H9 (cell line): ENCODE measurements at regions not wholly inside any gene's neighbourhood (a gene's known extent, or its start where the extent isn't known, plus 50 kb on each side); places are given as distances from the start of the nearest gene placed in this dataset.

ENCODE experiments used
- DNase-seq: peaks from one replicate; pipeline ENCODE4 v3.0.0-alpha.2; 2017
- H2AFZ ChIP-seq: one replicate; pipeline ENCODE4 v1.6.1; 2013; ENCODE audit warnings: mild to moderate bottlenecking, low read length, control low read depth, moderate library complexity
- H2AK5ac ChIP-seq: 2 replicates; pipeline ENCODE4 v1.6.1; 2013; ENCODE audit warnings: low read length, control low read depth, mixed read lengths; ENCODE audit not compliant: insufficient read length
- H2BK120ac ChIP-seq: one replicate; pipeline ENCODE4 v1.6.1; 2013; ENCODE audit warnings: low read depth, mild to moderate bottlenecking, low read length, control low read depth, inconsistent platforms; ENCODE audit not compliant: poor library complexity, severe bottlenecking
- H2BK12ac ChIP-seq: 2 replicates; pipeline ENCODE4 v1.6.1; 2013; ENCODE audit warnings: low read length, control low read depth, mixed read lengths, low read depth; ENCODE audit not compliant: insufficient read length
- H2BK15ac ChIP-seq: 2 replicates; pipeline ENCODE4 v1.6.1; 2013; ENCODE audit warnings: low read depth, low read length, control low read depth
- H2BK20ac ChIP-seq: one replicate; pipeline ENCODE4 v1.6.1; 2013; ENCODE audit warnings: low read depth, mild to moderate bottlenecking, low read length, control low read depth, inconsistent platforms; ENCODE audit not compliant: poor library complexity, severe bottlenecking
- H2BK5ac ChIP-seq: 2 replicates; pipeline ENCODE4 v1.6.1; 2013; ENCODE audit warnings: low read length, control low read depth, mixed read lengths; ENCODE audit not compliant: insufficient read length
- H3K14ac ChIP-seq: 2 replicates; pipeline ENCODE4 v1.6.1; 2013; ENCODE audit warnings: low read length, control low read depth; ENCODE audit not compliant: insufficient read depth
- H3K18ac ChIP-seq: 2 replicates; pipeline ENCODE4 v1.6.1; 2013; ENCODE audit warnings: low read depth, mild to moderate bottlenecking, mixed read lengths, low read length, control low read depth; ENCODE audit not compliant: insufficient read length
- H3K23ac ChIP-seq: 2 replicates; pipeline ENCODE4 v1.6.1; 2013; ENCODE audit warnings: low read length, control low read depth, mixed read lengths, low read depth; ENCODE audit not compliant: insufficient read length
- H3K23me2 ChIP-seq: 2 replicates; pipeline ENCODE4 v1.6.1; 2013; ENCODE audit warnings: low read depth, mild to moderate bottlenecking, mixed read lengths, low read length, control low read depth; ENCODE audit not compliant: insufficient read length, poor library complexity, severe bottlenecking
- H3K27ac ChIP-seq: 2 replicates; pipeline ENCODE4 v1.5.1; 2013; ENCODE audit warnings: low read length, control low read depth, mixed read lengths, low read depth; ENCODE audit not compliant: insufficient read length
- H3K27me3 ChIP-seq: 2 replicates; pipeline ENCODE4 v1.6.1; 2013; ENCODE audit warnings: low read length, control low read depth, inconsistent platforms; ENCODE audit not compliant: insufficient read depth
- H3K4ac ChIP-seq: 2 replicates; pipeline ENCODE4 v1.6.1; 2013; ENCODE audit warnings: low read depth, mild to moderate bottlenecking, control low read depth, inconsistent platforms, low read length, moderate library complexity
- H3K4me1 ChIP-seq: 2 replicates; pipeline ENCODE4 v1.6.1; 2013; ENCODE audit warnings: low read length, control low read depth, inconsistent platforms; ENCODE audit not compliant: insufficient read depth
- H3K4me2 ChIP-seq: 2 replicates; pipeline ENCODE4 v1.6.1; 2013; ENCODE audit warnings: low read length, control low read depth, mixed read lengths; ENCODE audit not compliant: insufficient read length, insufficient read depth
- H3K56ac ChIP-seq: 2 replicates; pipeline ENCODE4 v1.6.1; 2013; ENCODE audit warnings: low read depth, mild to moderate bottlenecking, mixed read lengths, low read length, control low read depth; ENCODE audit not compliant: insufficient read length
- H3K79me1 ChIP-seq: 2 replicates; pipeline ENCODE4 v1.6.1; 2013; ENCODE audit warnings: low read depth, mild to moderate bottlenecking, moderate library complexity, low read length, control low read depth, inconsistent platforms; ENCODE audit not compliant: insufficient read depth, poor library complexity, severe bottlenecking
- H3K79me2 ChIP-seq: 2 replicates; pipeline ENCODE4 v1.6.1; 2013; ENCODE audit warnings: low read length, control low read depth, inconsistent platforms; ENCODE audit not compliant: insufficient read depth
- H3K9ac ChIP-seq: 2 replicates; pipeline ENCODE4 v1.6.1; 2013; ENCODE audit warnings: low read length, control low read depth, mixed read lengths; ENCODE audit not compliant: insufficient read length; ENCODE audit errors: extremely low read depth
- H3K9me3 ChIP-seq: one replicate; pipeline ENCODE4 v1.6.1; 2013; ENCODE audit warnings: low read depth, low read length, inconsistent platforms; ENCODE audit not compliant: control insufficient read depth
- H3T11ph ChIP-seq: one replicate; pipeline ENCODE4 v1.6.1; 2013; ENCODE audit warnings: mild to moderate bottlenecking, low read length, control low read depth, inconsistent platforms
- H4K20me1 ChIP-seq: one replicate; pipeline ENCODE4 v1.6.1; 2013; ENCODE audit not compliant: control insufficient read depth, insufficient read length, insufficient read depth
- H4K5ac ChIP-seq: 2 replicates; pipeline ENCODE4 v1.6.1; 2013; ENCODE audit warnings: low read depth, mild to moderate bottlenecking, mixed read lengths, low read length, control low read depth; ENCODE audit not compliant: insufficient read length
- H4K8ac ChIP-seq: replicated peaks from 2 replicates; pipeline ENCODE4 v1.6.1; 2013; ENCODE audit warnings: low read length, control low read depth, mixed read lengths, low read depth; ENCODE audit not compliant: insufficient read length
- H4K91ac ChIP-seq: 2 replicates; pipeline ENCODE4 v1.6.1; 2013; ENCODE audit warnings: low read depth, mild to moderate bottlenecking, moderate library complexity, mixed read lengths, low read length, control low read depth; ENCODE audit not compliant: insufficient read length
- H3K27ac Mint-ChIP-seq, 3 experiments: 2 replicates in 2 of 3; 3 replicates in 1 of 3; pipeline ENCODE4 v1.8.0; 2020 to 2021; ENCODE audit warnings: mixed read lengths in 3 of 3, mild to moderate bottlenecking in 1 of 3, moderate library complexity in 1 of 3
- H3K27me3 Mint-ChIP-seq: 2 replicates; pipeline ENCODE4 v1.8.0; 2021; ENCODE audit warnings: low read depth, mild to moderate bottlenecking, moderate library complexity, mixed read lengths
- H3K36me3 Mint-ChIP-seq, 3 experiments: 2 replicates in 2 of 3; 3 replicates in 1 of 3; pipeline ENCODE4 v1.8.0; 2020 to 2021; ENCODE audit warnings: low read depth in 3 of 3, mixed read lengths in 3 of 3; ENCODE audit not compliant: insufficient read depth in 1 of 3
- H3K4me1 Mint-ChIP-seq, 2 experiments: 2 replicates each; pipeline ENCODE4 v1.8.0; 2020; ENCODE audit warnings: mixed read lengths in 2 of 2
- H3K4me3 Mint-ChIP-seq, 2 experiments: 2 replicates in 1 of 2; 3 replicates in 1 of 2; pipeline ENCODE4 v1.8.0; 2020 to 2021; ENCODE audit warnings: mild to moderate bottlenecking in 2 of 2, mixed read lengths in 2 of 2, moderate library complexity in 1 of 2
- H3K9me3 Mint-ChIP-seq, 2 experiments: 2 replicates in 1 of 2; 3 replicates in 1 of 2; pipeline ENCODE4 v1.8.0; 2020; ENCODE audit warnings: mild to moderate bottlenecking in 2 of 2, mixed read lengths in 2 of 2, moderate library complexity in 1 of 2
- TF ChIP-seq, protein P1 (sequence below): fragments of 200-600 bp; sonication (generic); conservative IDR thresholded peaks from 3 replicates; pipeline ENCODE4 v1.8.0; 2021; ENCODE audit warnings: antibody characterized with exemption, mild to moderate bottlenecking

DNA sequence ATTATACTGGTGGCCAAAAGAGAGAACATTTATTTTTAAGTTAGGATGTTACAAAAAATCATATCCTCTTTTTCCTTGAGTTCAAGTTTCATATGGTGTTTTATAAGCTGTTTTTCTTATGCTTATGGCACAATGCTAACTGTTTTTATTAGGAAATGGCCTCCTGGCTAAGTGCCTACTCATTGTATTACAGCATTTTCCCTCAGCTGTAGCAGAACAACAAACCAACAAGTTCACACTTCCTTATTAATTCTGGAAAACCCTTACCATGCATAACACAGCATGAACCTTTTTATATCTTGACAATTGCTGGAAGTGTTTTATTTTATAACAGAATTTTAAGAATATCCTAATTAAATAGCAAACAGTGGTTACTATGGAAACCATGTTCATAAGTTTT, 165.8 kb downstream of the GASK1B start:
- H2AK5ac ChIP-seq = no peak overlapping the region
- no peaks in the 10 kb centered on the region for H3K4me1 ChIP-seq
- no peaks in the 10 kb centered on the region for H3K27me3 Mint-ChIP-seq
- H2BK15ac ChIP-seq = no peak overlapping the region
- no peaks in the 10 kb centered on the region for H3K9me3 Mint-ChIP-seq
- no peaks in the 10 kb centered on the region for H3K79me1 ChIP-seq
- H4K20me1 ChIP-seq = no peaks in the 10 kb centered on the region
- H3K27ac ChIP-seq = no peak overlapping the region
- no peak overlapping the region for H2BK5ac ChIP-seq
- H3T11ph ChIP-seq = no peak overlapping the region
- no peak overlapping the region for H3K9ac ChIP-seq
- no peak overlapping the region for H3K4ac ChIP-seq
- H3K23me2 ChIP-seq = no peaks in the 10 kb centered on the region
- H3K4me2 ChIP-seq = no peak overlapping the region
- no peak overlapping the region for H2BK20ac ChIP-seq
- H3K4me3 Mint-ChIP-seq = no peak overlapping the region
- no peak overlapping the region for H2BK120ac ChIP-seq
- 0 out of 4 replicates have a peak, but pooled peaks cover 4% of the 10 kb centered on the region in 2 experiments for H3K4me1 Mint-ChIP-seq
- H4K5ac ChIP-seq = no peak overlapping the region
- H4K8ac ChIP-seq = no peak overlapping the region
- no peak overlapping the region for H3K18ac ChIP-seq
- H3K36me3 Mint-ChIP-seq = no peaks in the 10 kb centered on the region
- DNase-seq = no peak
- H3K27me3 ChIP-seq = no peaks in the 10 kb centered on the region
- no peaks in the 10 kb centered on the region for H3K9me3 ChIP-seq
- H4K91ac ChIP-seq = no peak overlapping the region
- H3K56ac ChIP-seq = no peak overlapping the region
- no peaks in the 10 kb centered on the region for H3K79me2 ChIP-seq
- H3K27ac Mint-ChIP-seq = no peak overlapping the region
- TF ChIP-seq, protein P1, sequence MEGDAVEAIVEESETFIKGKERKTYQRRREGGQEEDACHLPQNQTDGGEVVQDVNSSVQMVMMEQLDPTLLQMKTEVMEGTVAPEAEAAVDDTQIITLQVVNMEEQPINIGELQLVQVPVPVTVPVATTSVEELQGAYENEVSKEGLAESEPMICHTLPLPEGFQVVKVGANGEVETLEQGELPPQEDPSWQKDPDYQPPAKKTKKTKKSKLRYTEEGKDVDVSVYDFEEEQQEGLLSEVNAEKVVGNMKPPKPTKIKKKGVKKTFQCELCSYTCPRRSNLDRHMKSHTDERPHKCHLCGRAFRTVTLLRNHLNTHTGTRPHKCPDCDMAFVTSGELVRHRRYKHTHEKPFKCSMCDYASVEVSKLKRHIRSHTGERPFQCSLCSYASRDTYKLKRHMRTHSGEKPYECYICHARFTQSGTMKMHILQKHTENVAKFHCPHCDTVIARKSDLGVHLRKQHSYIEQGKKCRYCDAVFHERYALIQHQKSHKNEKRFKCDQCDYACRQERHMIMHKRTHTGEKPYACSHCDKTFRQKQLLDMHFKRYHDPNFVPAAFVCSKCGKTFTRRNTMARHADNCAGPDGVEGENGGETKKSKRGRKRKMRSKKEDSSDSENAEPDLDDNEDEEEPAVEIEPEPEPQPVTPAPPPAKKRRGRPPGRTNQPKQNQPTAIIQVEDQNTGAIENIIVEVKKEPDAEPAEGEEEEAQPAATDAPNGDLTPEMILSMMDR = no peak
- no peak overlapping the region for H2BK12ac ChIP-seq
- H2AFZ ChIP-seq = no peak overlapping the region
- H3K23ac ChIP-seq = no peak overlapping the region
- no peak overlapping the region for H3K14ac ChIP-seq
